Calu3 (cell line): ENCODE measurements at regions not wholly inside any gene's neighbourhood (a gene's known extent, or its start where the extent isn't known, plus 50 kb on each side); places are given as distances from the start of the nearest gene placed in this dataset.

Experiments
- BruUV-seq: library from RNA; stranded (reverse); fragments of 400-500 nt; replicated peaks from 2 replicates; lab custom pipeline; 2021; lab: Mats Ljungman, UMichigan
- CTCF ChIA-PET: fragments of 300-600 bp; sonication (Branson Sonifier 250); formaldehyde crosslinking; loops from one replicate; lab custom pipeline; 2022; ENCODE audit warnings: antibody characterized with exemption; lab: Charles Lee
- DNase-seq: peaks from one replicate; pipeline ENCODE4 v3.0.0; 2022
- H3K27ac Mint-ChIP-seq: one replicate; pipeline ENCODE4 v1.8.0; 2022; ENCODE audit warnings: mixed read lengths; ENCODE audit not compliant: unreplicated experiment
- H3K27me3 Mint-ChIP-seq: one replicate; pipeline ENCODE4 v1.8.0; 2022; ENCODE audit warnings: mixed read lengths; ENCODE audit not compliant: unreplicated experiment
- H3K36me3 Mint-ChIP-seq: one replicate; pipeline ENCODE4 v1.8.0; 2022; ENCODE audit warnings: mild to moderate bottlenecking, moderate library complexity, mixed read lengths; ENCODE audit not compliant: insufficient read depth, unreplicated experiment
- H3K4me1 Mint-ChIP-seq: one replicate; pipeline ENCODE4 v1.8.0; 2022; ENCODE audit warnings: mild to moderate bottlenecking, low read depth, mixed read lengths; ENCODE audit not compliant: unreplicated experiment
- H3K4me3 Mint-ChIP-seq: one replicate; pipeline ENCODE4 v1.8.0; 2022; ENCODE audit warnings: mild to moderate bottlenecking, low read depth, moderate library complexity, mixed read lengths; ENCODE audit not compliant: unreplicated experiment
- H3K9me3 Mint-ChIP-seq: one replicate; pipeline ENCODE4 v1.8.0; 2022; ENCODE audit warnings: low read depth, mixed read lengths; ENCODE audit not compliant: unreplicated experiment
- CTCF ChIP-seq: fragments of 200-600 bp; IDR thresholded peaks from one replicate; pipeline ENCODE4 v1.8.0; 2022; ENCODE audit warnings: antibody characterized with exemption; ENCODE audit not compliant: unreplicated experiment
- intact Hi-C: fragments of 100-400 bp; cut with micrococcal nuclease; formaldehyde crosslinking; loops from one replicate; pipeline ENCODE4 v1.10.0; 2022; ENCODE audit not compliant: unreplicated experiment

GRCh38 chr19:31625575-31625974 is 276.3 kb upstream of the TSHZ3 start:
- CTCF ChIA-PET, result no interaction called here
- no TSS peak for BruUV-seq
- H3K36me3 Mint-ChIP-seq, result no peaks in the 10 kb centered on the region
- intact Hi-C loops, result no loop called here
- H3K4me3 Mint-ChIP-seq, result no peak overlapping the region
- peaks cover 9% of the 10 kb centered on the region for H3K9me3 Mint-ChIP-seq
- no peaks in the 10 kb centered on the region for H3K4me1 Mint-ChIP-seq
- no peaks in the 10 kb centered on the region for H3K27me3 Mint-ChIP-seq
- DNase-seq, result no peak
- no peak overlapping the region for H3K27ac Mint-ChIP-seq
- no peak for TF ChIP-seq CTCF

- Mint-ChIP-seq H3K27me3 (no peaks in the 10 kb centered on the region), H3K9me3 (peaks cover 11% of the 10 kb centered on the region)
- intact Hi-C loops, result no loop called here
These were observed 277.7 kb upstream of the TSHZ3 start for GRCh38 chr19:31626941-31627340.

GRCh38 chr19:31627620-31628365 is 278.6 kb upstream of the TSHZ3 start:
- Mint-ChIP-seq H3K27ac (no peak overlapping the region), H3K4me1 (no peaks in the 10 kb centered on the region), H3K4me3 (no peak overlapping the region), H3K36me3 (no peaks in the 10 kb centered on the region), H3K9me3 (peaks cover 11% of the 10 kb centered on the region), H3K27me3 (no peaks in the 10 kb centered on the region)
- intact Hi-C loops, result no loop called here
- CTCF ChIA-PET, result no interaction called here
- DNase-seq, result no peak
- no TSS peak for BruUV-seq
- no peak for TF ChIP-seq CTCF

More at GRCh38 chr19:31626941-31627340, 277.7 kb upstream of the TSHZ3 start:
- no peaks in the 10 kb centered on the region for H3K4me1 Mint-ChIP-seq
- H3K4me3 Mint-ChIP-seq, result no peak overlapping the region
- TF ChIP-seq CTCF, result no peak
- no TSS peak for BruUV-seq
- DNase-seq, result no peak
- no peaks in the 10 kb centered on the region for H3K36me3 Mint-ChIP-seq
- CTCF ChIA-PET, result no interaction called here
- no peak overlapping the region for H3K27ac Mint-ChIP-seq

- TF ChIP-seq CTCF, result no peak
These were observed 280.5 kb upstream of the TSHZ3 start for GRCh38 chr19:31629579-31630363.

More at GRCh38 chr19:31629579-31630363, 280.5 kb upstream of the TSHZ3 start:
- peaks cover 8% of the 10 kb centered on the region for H3K9me3 Mint-ChIP-seq
- no peaks in the 10 kb centered on the region for H3K27me3 Mint-ChIP-seq
- H3K4me1 Mint-ChIP-seq, result no peaks in the 10 kb centered on the region
- CTCF ChIA-PET, result no interaction called here
- DNase-seq, result no peak
- intact Hi-C loops, result no loop called here
- no peak overlapping the region for H3K4me3 Mint-ChIP-seq
- no peaks in the 10 kb centered on the region for H3K36me3 Mint-ChIP-seq
- H3K27ac Mint-ChIP-seq, result no peak overlapping the region
- BruUV-seq, result no TSS peak
